ENCODE measurements at regions not wholly inside any gene's neighbourhood (a gene's known extent, or its start where the extent isn't known, plus 50 kb on each side); places are given as distances from the start of the nearest gene placed in this dataset.

GRCh38 chr22:48871176-48871840 is 956.4 kb downstream of the BRD1 start:
- TF ChIP-seq CTCF (IDR thresholded peaks at IDR 0.05): no peak
- TF ChIP-seq POLR2A (IDR thresholded peaks at IDR 0.05): no peak

Measured in esophagus squamous epithelium (tissue), 4 donors.